ENCODE measurements at regions not wholly inside any gene's neighbourhood (a gene's known extent, or its start where the extent isn't known, plus 50 kb on each side); places are given as distances from the start of the nearest gene placed in this dataset.

DNA sequence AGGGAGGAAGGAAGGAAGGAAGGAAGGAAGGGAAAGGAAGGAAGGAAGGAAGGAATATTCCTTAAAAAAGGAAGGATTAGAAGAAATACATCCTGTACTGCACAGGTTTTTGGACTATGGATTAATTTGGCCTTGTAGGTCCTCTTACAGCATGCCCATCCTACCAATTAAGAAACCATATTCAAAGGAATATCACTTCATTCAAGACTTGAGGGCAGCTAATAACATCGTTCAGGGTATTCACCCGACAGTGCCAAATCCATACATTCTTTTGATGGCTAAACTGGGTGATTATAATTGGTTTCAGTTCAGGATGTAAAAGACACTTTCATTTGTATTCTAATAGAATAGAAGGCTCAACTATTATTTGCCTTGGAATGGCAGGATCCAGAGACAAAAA, 410.3 kb downstream of the PLOD2 start:
- no peak for DNase-seq (ENCODE audit: low read depth)
- no peak overlapping the region for H3K4me3 ChIP-seq (ENCODE audit: low read depth, low read length)
- no peak for TF ChIP-seq CTCF (IDR thresholded peaks at IDR 0.05; ENCODE audit: insufficient read depth, low read length)

DNA sequence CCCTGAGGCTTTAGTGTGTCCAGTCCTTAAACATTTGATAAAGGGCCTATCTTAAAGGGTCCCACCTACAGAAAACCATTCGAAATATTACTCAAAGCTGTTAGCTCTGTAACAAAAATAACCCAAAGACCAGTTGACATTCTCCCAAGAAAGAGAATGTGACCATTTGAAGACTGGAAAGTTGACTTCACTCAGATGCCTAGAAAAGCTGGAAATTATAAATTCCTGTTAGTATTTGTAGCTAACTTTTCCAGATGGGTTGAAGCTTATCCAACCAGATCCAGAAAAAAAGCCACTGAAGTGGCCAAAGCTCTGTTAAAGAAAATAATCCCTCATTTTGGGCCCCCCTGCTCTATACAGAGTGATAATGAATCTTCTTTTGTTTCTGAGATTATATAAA, 408.4 kb downstream of the PLOD2 start:
- no peak for TF ChIP-seq CTCF (IDR thresholded peaks at IDR 0.05; ENCODE audit: insufficient read depth, low read length)
- no peak overlapping the region for H3K4me3 ChIP-seq (ENCODE audit: low read depth, low read length)
- no peak for DNase-seq (ENCODE audit: low read depth)

DNA sequence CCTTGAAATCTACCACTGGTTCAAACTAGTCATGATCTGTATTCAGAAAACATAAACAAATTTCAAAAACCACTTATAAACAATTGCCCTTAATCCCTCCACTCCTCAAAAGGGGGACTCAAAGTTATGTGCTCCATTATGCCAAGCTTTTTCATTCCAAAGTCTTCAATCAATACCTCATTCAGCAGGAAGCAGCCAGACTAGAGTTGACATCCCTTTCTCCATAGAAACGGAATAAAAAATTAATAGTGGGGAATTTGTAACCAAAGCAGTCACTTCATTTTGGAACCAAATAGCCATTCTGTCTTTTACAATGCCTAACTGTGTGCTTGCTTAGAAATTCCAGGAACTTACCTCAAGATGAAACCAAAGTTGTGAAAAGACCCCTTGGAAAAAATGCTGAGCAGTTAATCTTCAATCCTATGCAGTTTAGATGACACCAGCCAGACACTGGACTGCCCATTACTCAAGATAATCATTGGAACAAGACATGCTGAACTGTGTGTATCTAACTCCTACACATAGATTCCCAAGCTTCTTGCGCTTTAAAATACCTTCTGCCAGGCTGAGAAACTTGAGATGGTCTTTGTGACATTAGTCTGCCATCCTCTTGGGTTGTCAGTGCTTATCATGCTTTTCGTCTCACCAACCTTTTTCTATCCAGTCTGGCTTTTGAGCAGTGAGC, 406.2 kb downstream of the PLOD2 start:
- H3K4me3 ChIP-seq (ENCODE audit: low read depth, low read length) = no peak overlapping the region
- TF ChIP-seq CTCF (IDR thresholded peaks at IDR 0.05; ENCODE audit: insufficient read depth, low read length) = no peak

DNA sequence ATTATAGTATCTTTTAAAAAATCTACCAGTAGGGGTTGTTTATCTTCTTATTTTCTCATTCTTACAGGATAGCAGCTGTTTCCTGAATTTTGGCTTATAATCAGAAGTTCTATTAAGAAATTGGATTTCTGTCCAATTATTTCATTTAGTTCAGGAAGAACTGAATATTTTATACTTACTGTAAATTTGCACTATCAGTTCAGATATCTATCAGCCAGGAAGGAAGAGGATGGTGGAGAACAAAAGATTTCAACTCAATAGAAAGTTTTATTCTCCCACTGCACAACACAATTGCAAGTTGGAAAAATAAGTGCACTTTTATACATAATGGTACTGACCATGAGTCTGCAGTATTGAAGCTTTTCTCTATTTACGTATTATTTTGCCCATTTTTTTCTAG, 400.9 kb downstream of the PLOD2 start:
- no peak for TF ChIP-seq CTCF (IDR thresholded peaks at IDR 0.05; ENCODE audit: insufficient read depth, low read length)
- DNase-seq (ENCODE audit: low read depth) = no peak
- no peak overlapping the region for H3K4me3 ChIP-seq (ENCODE audit: low read depth, low read length)

More for the DNA sequence above, 406.2 kb downstream of the PLOD2 start:
- DNase-seq (ENCODE audit: low read depth) = no peak

DNA sequence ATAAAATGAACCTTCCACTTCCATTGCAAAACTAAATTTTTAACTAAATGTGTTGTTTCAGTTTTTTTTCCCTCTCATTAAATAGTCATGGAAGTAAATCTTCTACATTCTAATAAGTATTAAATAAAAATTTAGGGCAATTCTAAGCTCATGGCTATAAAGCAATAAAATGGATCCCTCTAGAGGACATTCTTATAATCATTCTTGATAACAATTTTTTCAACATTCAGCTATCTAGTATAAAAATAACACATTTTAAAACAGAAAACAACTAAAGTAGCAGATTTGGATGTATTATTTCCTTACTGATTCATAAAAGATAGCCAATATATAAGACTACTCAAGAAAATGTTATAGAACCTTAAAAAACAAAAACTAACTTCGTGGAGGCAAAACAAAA, 393.1 kb downstream of the PLOD2 start:
- DNase-seq (ENCODE audit: low read depth) = peak; percentile 22
- TF ChIP-seq CTCF (IDR thresholded peaks at IDR 0.05; ENCODE audit: insufficient read depth, low read length) = peak; percentile 29
- H3K4me3 ChIP-seq (ENCODE audit: low read depth, low read length) = no peak overlapping the region

DNA sequence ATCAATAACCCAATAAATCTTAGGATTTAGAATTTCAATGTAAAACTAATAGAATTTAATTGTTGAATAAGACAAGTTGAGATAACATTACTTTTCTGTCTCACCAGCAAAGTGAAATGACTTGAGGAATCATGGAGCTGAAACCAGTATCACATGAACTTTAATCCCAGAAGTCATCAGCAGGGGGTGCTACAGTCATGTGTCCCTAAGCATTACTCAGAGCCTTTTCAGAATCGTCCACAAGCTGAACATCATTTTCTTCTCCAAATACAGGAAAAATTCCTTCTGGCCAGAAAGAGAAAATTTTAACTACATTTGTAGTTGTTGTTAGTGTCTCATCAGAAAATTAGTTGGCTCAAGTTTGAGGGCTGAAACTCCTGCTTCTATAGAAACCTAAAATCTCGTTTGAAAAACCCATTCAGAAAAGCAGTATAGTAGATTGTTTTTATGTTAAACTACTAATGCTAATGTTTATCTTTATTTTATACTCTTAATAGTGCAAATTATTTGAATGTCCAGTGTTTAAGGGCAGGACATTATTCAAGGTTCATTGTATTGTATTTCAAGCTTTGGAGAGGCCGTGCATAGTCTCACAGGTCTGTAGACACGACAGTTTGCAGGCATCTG, 384.1 kb downstream of the PLOD2 start:
- TF ChIP-seq CTCF (IDR thresholded peaks at IDR 0.05; ENCODE audit: insufficient read depth, low read length) = peak; percentile 67
- H3K4me3 ChIP-seq (ENCODE audit: low read depth, low read length) = no peak overlapping the region
- peak; percentile 79 for DNase-seq (ENCODE audit: low read depth)

Data from fibroblast of the aortic adventitia (primary cell).